GM12892 (cell line): ENCODE measurements at regions not wholly inside any gene's neighbourhood (a gene's known extent, or its start where the extent isn't known, plus 50 kb on each side); places are given as distances from the start of the nearest gene placed in this dataset.

Experiments used
- DNase-seq: peaks from one replicate; pipeline ENCODE4 v3.0.0; 2011; ENCODE audit not compliant: insufficient read length
- FAIRE-seq: peaks from 2 replicates; lab custom pipeline; 2011; peaks lifted over from hg19 to GRCh38; lab: Jason Lieb, UNC
- POLR2A ChIP-seq: IDR thresholded peaks from 2 replicates; pipeline ENCODE4 v1.6.1; 2011; ENCODE audit warnings: low read depth, low read length, control low read depth
- POLR2AphosphoS5 ChIP-seq: IDR thresholded peaks from 2 replicates; pipeline ENCODE4 v1.6.1; 2011; ENCODE audit warnings: low read depth, low read length, control low read depth
- TAF1 ChIP-seq: IDR thresholded peaks from 2 replicates; pipeline ENCODE4 v1.6.1; 2011; ENCODE audit warnings: low read depth, mild to moderate bottlenecking, control low read depth, low read length, borderline replicate concordance

GRCh38 chr4:138925495-138925894 is 90.1 kb upstream of the NOCT start:
- DNase-seq (no peak), FAIRE-seq (no peak)
- TF ChIP-seq POLR2AphosphoS5 (no peak), POLR2A (no peak), TAF1 (no peak)

- TF ChIP-seq POLR2A (no peak), TAF1 (no peak), POLR2AphosphoS5 (no peak)
- DNase-seq (peak; percentile 32), FAIRE-seq (peak; percentile 87)
Observed at GRCh38 chr4:138919094-138919936, 96.3 kb upstream of the NOCT start.

- TF ChIP-seq POLR2AphosphoS5 (no peak), POLR2A (no peak)
- FAIRE-seq (no peak), DNase-seq (no peak)
Observed at GRCh38 chr4:138918169-138918869, 97.3 kb upstream of the NOCT start.

- FAIRE-seq (no peak), DNase-seq (no peak)
- TF ChIP-seq POLR2AphosphoS5 (no peak), POLR2A (no peak), TAF1 (no peak)
Observed at GRCh38 chr4:138916763-138917162, 98.8 kb upstream of the NOCT start.

GRCh38 chr4:138915756-138916155 is 99.8 kb upstream of the NOCT start:
- TF ChIP-seq POLR2AphosphoS5 = no peak
- no peak for TF ChIP-seq TAF1
- no peak for TF ChIP-seq POLR2A
- FAIRE-seq = no peak
- DNase-seq = no peak

GRCh38 chr4:138912704-138913340 is 102.8 kb upstream of the NOCT start:
- FAIRE-seq (no peak), DNase-seq (no peak)
- TF ChIP-seq POLR2A (no peak), TAF1 (no peak), POLR2AphosphoS5 (no peak)

GRCh38 chr4:138911909-138912703 is 103.5 kb upstream of the NOCT start:
- TF ChIP-seq TAF1 = no peak
- TF ChIP-seq POLR2A = no peak
- TF ChIP-seq POLR2AphosphoS5 = no peak
- no peak for DNase-seq
- no peak for FAIRE-seq

GRCh38 chr4:138910914-138911336 is 104.7 kb upstream of the NOCT start:
- no peak for DNase-seq
- TF ChIP-seq POLR2A (no peak), POLR2AphosphoS5 (no peak), TAF1 (no peak)
- no peak for FAIRE-seq

- DNase-seq (no peak), FAIRE-seq (no peak)
- TF ChIP-seq POLR2A (no peak), TAF1 (no peak), POLR2AphosphoS5 (no peak)
Observed at GRCh38 chr4:138910195-138910913, 105.2 kb upstream of the NOCT start.

GRCh38 chr4:138909587-138909986 is 106.0 kb upstream of the NOCT start:
- DNase-seq = no peak
- TF ChIP-seq POLR2AphosphoS5 = no peak
- no peak for FAIRE-seq
